Upper lobe of right lung (tissue), 1 donor: ENCODE measurements at regions not wholly inside any gene's neighbourhood (a gene's known extent, or its start where the extent isn't known, plus 50 kb on each side); places are given as distances from the start of the nearest gene placed in this dataset.

ENCODE experiments used
- ATAC-seq: fragments of 200-7000 bp; cut with Tn5 transposase; one replicate; pipeline ENCODE4 v1.9.1; 2020; ENCODE audit warnings: mild to moderate bottlenecking, moderate library complexity
- DNase-seq: peaks from one replicate; pipeline ENCODE4 v3.0.0-alpha.2; 2020
- H3K27ac ChIP-seq: fragments of 200-600 bp; one replicate; pipeline ENCODE4 v1.8.0; 2022
- H3K27me3 ChIP-seq: fragments of 200-600 bp; one replicate; pipeline ENCODE4 v1.8.0; 2022; ENCODE audit warnings: mild to moderate bottlenecking
- H3K36me3 ChIP-seq: fragments of 200-600 bp; one replicate; pipeline ENCODE4 v1.8.0; 2022
- H3K4me1 ChIP-seq: fragments of 200-600 bp; one replicate; pipeline ENCODE4 v1.8.0; 2022
- H3K4me3 ChIP-seq: fragments of 200-600 bp; one replicate; pipeline ENCODE4 v1.8.0; 2022; ENCODE audit warnings: mild to moderate bottlenecking
- H3K9me3 ChIP-seq: fragments of 200-600 bp; one replicate; pipeline ENCODE4 v1.8.0; 2022
- CTCF ChIP-seq: fragments of 200-600 bp; IDR thresholded peaks from one replicate; pipeline ENCODE4 v1.8.0; 2022; ENCODE audit warnings: antibody characterized with exemption
- intact Hi-C: fragments of 100-400 bp; cut with DNase I; formaldehyde crosslinking; loops from one replicate; pipeline ENCODE4 v1.11.0; 2022
- donor health status: DM: no; HTN: yes; CAD: no; lungs with severe emphysema.

GRCh38 chr10:81013771-81014170 lies 476.1 kb downstream of the SH2D4B start:
- Histone ChIP-seq H3K36me3 (no peaks in the 10 kb centered on the region), H3K27ac (no peak overlapping the region), H3K27me3 (no peaks in the 10 kb centered on the region), H3K4me1 (no peaks in the 10 kb centered on the region), H3K9me3 (no peaks in the 10 kb centered on the region), H3K4me3 (no peak overlapping the region)
- intact Hi-C loops: no loop called here
- ATAC-seq (no peak), DNase-seq (no peak)
- TF ChIP-seq CTCF: no peak

- H3K4me3 ChIP-seq: no peak overlapping the region
- H3K27ac ChIP-seq: no peak overlapping the region
Measured at GRCh38 chr10:81019029-81019890, 481.6 kb downstream of the SH2D4B start.

GRCh38 chr10:81021428-81022129 lies 483.9 kb downstream of the SH2D4B start:
- H3K27ac ChIP-seq: no peak overlapping the region
- H3K36me3 ChIP-seq: no peaks in the 10 kb centered on the region
- TF ChIP-seq CTCF: no peak
- H3K9me3 ChIP-seq: no peaks in the 10 kb centered on the region
- no peak overlapping the region for H3K4me3 ChIP-seq
- intact Hi-C loops: no loop called here
- ATAC-seq (peak; percentile 80), DNase-seq (no peak)
- H3K27me3 ChIP-seq: no peaks in the 10 kb centered on the region
- H3K4me1 ChIP-seq: no peaks in the 10 kb centered on the region

More at GRCh38 chr10:81019029-81019890, 481.6 kb downstream of the SH2D4B start:
- Histone ChIP-seq H3K9me3 (no peaks in the 10 kb centered on the region), H3K27me3 (no peaks in the 10 kb centered on the region), H3K36me3 (no peaks in the 10 kb centered on the region), H3K4me1 (no peaks in the 10 kb centered on the region)
- intact Hi-C loops: no loop called here
- ATAC-seq: peak; percentile 86
- peak; percentile 57 for TF ChIP-seq CTCF
- no peak for DNase-seq

GRCh38 chr10:81026591-81026990 lies 488.9 kb downstream of the SH2D4B start:
- DNase-seq (no peak), ATAC-seq (no peak)
- no peaks in the 10 kb centered on the region for H3K4me1 ChIP-seq
- H3K4me3 ChIP-seq: no peak overlapping the region
- no peaks in the 10 kb centered on the region for H3K9me3 ChIP-seq
- H3K27ac ChIP-seq: no peak overlapping the region
- intact Hi-C loops: no loop called here
- no peaks in the 10 kb centered on the region for H3K36me3 ChIP-seq
- H3K27me3 ChIP-seq: no peaks in the 10 kb centered on the region
- TF ChIP-seq CTCF: no peak

GRCh38 chr10:81027223-81027622 lies 489.5 kb downstream of the SH2D4B start:
- Histone ChIP-seq H3K9me3 (no peaks in the 10 kb centered on the region), H3K27ac (no peak overlapping the region), H3K36me3 (no peaks in the 10 kb centered on the region), H3K27me3 (no peaks in the 10 kb centered on the region), H3K4me3 (no peak overlapping the region), H3K4me1 (no peaks in the 10 kb centered on the region)
- DNase-seq: no peak
- no peak for ATAC-seq
- no peak for TF ChIP-seq CTCF
- intact Hi-C loops: no loop called here
